GM21723 (cell line): ENCODE measurements at regions not wholly inside any gene's neighbourhood (a gene's known extent, or its start where the extent isn't known, plus 50 kb on each side); places are given as distances from the start of the nearest gene placed in this dataset.

ENCODE experiments used
- ATAC-seq: cut with Tn5 transposase; IDR thresholded peaks from one replicate; pipeline ENCODE4 v1.9.1; 2021; ENCODE audit warnings: mild to moderate bottlenecking, moderate library complexity; ENCODE audit not compliant: unreplicated experiment

DNA sequence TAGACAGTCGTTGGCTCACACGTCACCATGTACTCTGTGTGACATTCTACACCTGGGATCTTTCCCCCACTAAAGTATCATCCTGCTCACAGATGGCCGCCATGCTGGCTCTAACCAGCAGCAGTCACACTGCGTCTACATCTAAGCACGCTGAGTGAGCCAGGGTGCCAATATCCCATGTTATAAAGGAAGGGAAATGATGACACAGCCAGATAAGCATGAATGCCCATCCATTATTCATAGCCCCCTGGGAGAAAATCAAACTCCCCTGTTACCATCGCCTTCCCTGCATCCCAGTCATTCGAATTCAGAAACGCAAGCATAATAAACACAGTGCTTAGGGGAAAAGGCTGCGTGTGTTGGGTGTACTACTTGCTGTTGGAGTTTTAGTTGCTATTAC lies 698.2 kb upstream of the AUTS2 start:
- no peak for ATAC-seq

- ATAC-seq, result no peak
Observed at GRCh38 chr7:68904630-68905029, 693.6 kb upstream of the AUTS2 start.

- no peak for ATAC-seq
Observed at GRCh38 chr7:68911754-68912153, 686.5 kb upstream of the AUTS2 start.

GRCh38 chr7:68914006-68914405 lies 684.3 kb upstream of the AUTS2 start:
- ATAC-seq, result no peak

DNA sequence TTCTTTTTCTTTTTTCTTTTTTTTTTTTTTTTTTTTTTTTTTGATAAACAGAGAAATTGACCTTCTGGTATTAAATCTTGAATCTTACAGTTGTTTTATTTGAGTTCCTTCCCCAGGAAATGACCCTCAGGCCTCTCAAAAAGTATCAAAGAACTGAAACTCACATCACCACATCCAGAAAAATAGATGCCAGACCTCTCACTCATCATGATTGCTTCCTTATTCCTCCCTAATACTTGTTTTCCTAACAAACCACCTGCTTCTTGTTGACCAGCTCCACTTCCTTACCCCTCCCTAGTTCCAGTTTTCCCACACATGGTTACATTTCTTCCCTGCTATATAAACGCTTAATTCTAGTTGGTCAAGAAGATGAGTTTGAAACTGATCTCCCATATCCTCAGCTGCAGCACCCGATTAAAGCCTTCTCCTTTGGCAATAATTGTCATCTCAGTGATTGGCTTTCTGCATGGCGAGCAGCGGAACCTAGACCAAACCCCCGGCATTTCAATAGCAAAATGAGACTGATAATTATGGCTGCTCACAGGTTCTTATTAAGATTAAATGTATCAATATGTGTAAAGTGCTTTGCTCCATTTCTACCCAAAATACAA lies 681.1 kb upstream of the AUTS2 start:
- ATAC-seq, result no peak

DNA sequence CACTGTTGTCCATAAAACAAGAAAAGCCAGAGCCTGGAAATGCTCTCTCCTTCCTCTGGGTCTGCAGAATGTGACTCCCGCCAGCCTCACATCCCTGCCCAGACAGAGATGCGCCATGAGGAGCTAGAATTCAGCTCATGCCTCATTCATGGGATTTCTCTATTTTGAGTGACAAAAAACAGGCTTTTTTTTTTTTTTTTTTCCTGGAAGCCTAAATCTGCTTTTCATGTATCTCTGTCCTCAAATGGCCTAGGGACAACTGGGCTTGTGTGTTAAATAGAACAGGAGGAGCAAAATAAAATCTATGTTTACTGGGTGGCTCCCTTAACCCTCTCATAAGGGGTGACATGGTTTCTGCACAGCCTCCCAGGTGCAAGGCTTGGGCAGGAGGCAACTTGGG lies 679.7 kb upstream of the AUTS2 start:
- ATAC-seq, result no peak

DNA sequence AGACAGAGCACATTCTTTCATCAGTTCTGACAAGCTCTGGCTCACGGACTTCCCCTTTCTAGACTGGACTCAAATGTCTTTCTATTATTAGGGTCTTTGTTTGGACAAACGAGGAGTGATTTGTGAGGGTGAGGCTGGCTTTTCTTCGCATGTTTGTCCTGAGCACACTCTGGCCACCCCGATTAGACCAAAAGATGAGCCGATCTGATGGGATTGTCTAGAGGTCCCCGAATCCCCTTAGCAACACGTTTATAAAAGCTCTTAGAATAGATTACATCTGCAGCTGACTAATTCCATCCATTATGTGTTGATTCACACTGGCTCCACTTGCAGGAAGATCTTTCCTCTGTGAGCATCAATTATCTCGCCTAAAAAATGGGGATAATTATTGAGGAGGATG lies 675.4 kb upstream of the AUTS2 start:
- no peak for ATAC-seq

DNA sequence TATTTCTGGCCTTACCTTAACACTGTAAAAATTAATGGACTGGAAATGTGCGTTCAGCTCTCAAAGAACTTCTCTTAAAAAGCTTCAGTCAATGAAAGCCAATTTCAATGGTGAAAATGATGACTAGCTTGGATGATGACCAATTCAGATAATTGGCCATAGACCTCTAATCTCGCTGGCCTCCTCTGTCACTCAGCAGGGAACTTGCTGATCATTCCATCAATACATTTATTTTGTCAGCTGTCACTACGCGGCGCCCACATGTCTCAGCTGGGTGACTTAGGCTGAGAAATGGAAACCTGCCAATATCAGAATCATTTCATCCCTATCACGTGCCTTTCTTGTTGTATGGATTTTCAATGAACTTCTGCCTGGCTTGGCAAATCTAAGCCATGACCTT lies 673.0 kb upstream of the AUTS2 start:
- no peak for ATAC-seq

DNA sequence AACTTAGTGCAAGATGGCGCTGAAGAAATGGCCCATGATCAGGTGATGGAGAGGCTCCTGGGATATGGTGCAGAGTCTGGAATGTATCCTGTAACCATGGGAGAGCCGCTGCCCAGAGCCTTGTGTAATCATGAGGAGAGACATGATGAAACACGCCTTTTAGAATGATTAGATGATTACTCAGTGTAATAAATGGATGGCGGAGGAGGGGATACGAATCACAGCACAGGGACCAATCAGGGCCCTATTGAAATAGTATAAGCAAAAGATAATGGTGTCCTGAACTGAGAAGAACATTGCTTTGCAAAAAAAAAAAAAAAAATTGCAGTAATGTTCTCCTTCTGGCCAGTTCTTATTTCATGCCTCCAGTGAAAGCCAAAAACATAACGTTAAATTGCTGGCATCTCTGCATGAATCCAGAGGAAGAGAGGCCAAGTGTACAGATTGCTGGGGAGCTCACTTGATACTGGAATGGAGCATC lies 668.5 kb upstream of the AUTS2 start:
- ATAC-seq, result no peak

DNA sequence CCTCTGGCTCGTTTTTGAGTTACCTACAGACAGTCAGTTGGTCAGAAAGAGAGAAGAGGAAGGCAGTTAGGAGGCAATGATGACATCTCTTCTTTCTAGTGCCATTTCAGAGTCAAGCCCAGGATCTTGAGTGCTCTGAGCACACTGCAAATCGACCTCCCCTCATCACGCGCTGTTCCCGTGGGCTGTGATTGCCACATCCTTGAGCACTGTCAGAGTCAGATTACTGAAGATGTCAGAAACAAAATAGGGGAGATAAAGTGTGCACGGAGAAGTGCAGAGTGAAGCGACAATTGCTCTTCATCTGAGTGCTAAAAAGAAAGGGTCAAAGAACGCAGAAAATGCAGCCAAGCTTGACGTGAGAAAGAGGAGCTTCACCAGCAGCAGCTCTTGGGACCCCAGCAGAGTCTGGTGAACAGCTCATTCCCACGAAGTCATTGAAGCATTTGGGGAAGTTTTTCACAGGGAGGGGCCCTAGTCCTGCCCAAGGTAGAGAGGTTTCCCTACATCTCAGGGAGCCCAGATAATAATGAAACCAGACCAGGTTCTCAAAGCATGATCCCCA lies 661.7 kb upstream of the AUTS2 start:
- ATAC-seq, result no peak

- no peak for ATAC-seq
Observed at GRCh38 chr7:68938151-68938550, 660.1 kb upstream of the AUTS2 start.

GRCh38 chr7:68943786-68944185 lies 654.5 kb upstream of the AUTS2 start:
- ATAC-seq, result no peak

DNA sequence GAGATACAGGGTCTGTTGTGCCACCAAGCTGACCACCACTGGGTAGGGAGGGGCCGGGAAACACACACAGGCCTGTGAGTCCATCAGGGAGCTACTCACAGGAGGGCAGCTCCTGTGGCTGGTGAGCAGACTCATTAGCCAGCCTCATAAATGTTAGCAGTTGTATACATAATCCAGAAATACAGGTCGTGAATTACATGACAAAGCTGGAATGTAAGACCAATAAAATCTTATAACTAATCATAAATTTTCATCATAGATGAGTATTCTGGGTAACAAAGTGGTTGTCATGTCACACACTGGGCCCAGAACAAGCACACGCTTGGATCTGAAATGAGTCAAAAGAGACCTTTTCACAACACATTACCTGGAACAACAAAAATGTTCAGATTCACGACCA lies 642.6 kb upstream of the AUTS2 start:
- ATAC-seq, result no peak

DNA sequence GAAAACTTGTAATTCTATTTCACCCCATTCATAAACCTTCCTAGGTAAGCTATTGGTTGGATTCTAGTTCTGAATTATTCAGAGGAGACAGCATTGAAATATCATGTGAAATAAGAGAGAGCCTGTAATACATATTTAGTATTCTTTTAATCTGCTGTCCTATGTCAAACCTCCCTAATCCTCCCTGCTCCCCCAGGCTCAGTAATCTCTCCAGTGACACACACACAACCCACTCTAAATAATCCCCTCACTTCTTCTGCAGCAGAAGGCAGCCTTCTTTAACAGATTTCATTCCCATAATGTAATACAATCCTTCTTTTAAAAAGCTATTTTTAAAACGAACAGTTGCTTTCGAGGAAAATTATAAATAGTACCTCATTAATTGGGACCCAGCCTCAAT lies 639.7 kb upstream of the AUTS2 start:
- no peak for ATAC-seq

DNA sequence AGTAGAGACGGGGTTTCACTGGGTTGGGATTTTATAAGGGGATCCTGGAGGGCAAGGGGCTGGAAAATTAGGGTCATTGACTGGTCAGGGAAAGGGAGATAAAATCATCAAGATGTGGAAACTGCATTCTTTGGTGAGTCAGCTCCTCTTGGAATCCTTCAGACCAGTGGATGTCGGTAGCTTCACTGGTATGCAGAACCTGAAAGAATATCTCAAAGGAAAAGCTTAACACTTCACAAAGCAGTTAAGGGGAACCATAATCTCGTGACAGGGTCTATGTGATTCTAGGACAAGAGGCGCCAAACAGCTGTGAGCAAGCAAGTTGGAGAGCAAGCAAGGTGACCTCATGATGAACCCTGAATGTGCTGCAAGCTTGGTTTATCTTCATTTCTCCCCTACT lies 634.7 kb upstream of the AUTS2 start:
- no peak for ATAC-seq

GRCh38 chr7:68964060-68964459 lies 634.2 kb upstream of the AUTS2 start:
- no peak for ATAC-seq

GRCh38 chr7:68965351-68965750 lies 632.9 kb upstream of the AUTS2 start:
- no peak for ATAC-seq

DNA sequence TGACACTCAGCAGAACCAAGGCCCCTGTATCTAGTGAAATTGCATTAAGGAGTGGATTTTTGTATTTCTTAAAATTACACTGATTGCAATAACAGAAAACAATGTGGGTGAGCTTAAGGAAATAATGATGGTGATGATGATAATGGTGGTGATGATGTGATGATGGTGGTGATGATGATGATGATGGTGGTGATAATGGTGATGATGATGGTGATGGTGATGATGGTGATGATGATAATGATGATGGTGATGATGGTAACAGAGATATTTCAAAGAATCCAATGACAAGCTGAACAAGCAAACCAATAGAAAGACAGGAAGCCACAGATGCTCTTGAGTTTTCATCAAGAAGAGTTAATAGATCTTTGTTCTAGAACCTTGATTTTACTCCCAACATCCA lies 630.7 kb upstream of the AUTS2 start:
- no peak for ATAC-seq

- no peak for ATAC-seq
Observed at GRCh38 chr7:68969571-68969970, 628.7 kb upstream of the AUTS2 start.

DNA sequence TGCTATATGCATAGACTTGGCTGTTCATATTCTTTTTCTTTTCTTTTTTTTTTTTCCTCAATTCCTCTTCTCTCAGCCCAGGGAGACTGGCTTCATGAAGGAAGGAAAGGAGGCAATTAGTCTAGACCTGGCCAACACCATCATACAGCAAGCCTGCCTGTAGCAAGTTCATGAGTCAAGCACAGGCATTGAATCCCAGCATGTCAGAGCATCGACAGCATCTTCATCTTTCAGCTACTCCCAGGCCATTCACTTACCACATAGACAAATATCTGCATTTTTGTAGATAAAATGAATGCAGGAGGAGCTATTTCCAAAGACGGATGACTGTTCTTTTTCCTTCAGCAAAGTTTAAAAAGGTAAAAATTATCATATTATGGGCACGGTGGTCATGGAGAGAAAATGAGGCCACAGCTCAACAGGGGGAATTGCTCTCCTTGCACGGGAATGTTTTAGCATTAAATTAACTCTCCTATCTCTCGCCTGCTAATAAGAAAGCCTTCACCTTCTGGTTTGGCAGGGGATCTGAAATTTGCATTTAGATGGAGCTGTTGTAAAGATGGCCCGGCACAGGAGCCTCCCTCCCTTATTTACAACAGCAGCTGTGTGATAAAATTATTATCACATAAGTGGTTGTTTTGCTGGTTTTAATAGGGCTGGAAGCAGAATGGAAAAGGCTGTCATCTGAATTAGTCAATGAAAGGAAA lies 626.5 kb upstream of the AUTS2 start:
- ATAC-seq, result no peak

DNA sequence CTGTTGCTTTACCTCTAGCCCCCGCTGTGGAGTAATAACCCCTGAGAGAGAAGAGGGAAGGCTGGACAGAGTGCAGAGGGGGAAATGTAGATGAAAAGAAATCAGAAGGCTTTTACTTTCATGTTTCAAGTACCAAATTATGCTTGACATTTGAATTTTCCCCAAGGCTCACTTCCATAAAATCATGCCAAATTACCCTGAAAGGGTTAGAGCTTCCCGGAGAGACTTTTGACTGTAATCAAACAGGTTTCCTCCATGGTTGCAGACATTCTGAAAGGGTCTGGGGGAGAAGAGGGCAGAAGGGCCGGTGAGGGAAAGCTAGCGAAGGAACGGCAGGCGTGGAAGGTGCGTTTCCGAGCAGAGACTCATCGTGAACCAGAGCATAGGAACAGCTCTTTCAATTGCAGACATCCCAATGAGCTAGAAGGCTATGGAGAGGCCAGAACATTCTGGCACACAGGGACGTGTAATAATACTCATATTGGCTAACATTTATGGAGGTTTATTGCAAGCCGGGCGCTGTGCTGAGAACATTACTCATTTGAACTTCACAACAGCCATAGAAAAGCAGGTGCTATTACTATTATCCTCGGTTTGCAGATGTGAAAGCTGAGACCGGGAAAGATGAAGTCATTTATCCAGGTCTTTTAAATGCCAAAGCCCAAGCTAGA lies 620.8 kb upstream of the AUTS2 start:
- ATAC-seq, result no peak

DNA sequence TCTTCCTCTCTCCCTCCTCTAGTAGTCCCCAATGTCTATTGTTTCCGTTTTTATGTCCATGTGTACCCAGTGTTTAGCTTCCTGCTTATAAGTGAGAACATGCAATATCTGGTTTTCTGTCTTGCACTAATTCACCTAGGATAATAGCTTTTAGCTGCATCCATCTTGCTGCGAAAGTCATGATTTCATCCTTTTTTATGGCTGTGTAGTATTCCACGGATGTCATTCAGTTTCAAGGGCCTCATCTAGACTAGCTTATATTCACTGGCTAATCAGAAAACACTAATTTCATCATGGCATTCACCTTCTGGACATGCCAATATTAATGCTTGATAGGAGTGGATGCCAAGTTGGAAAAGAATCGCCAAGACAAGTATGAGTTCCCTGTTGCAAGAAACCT lies 619.6 kb upstream of the AUTS2 start:
- no peak for ATAC-seq
